ENCODE measurements at regions not wholly inside any gene's neighbourhood (a gene's known extent, or its start where the extent isn't known, plus 50 kb on each side); places are given as distances from the start of the nearest gene placed in this dataset.

GRCh38 chr17:79216826-79217225 lies 142.2 kb downstream of the ENGASE start (continued):
- TF ChIP-seq RELA (CRISPR knock-in tag; IDR thresholded peaks at IDR 0.05; ENCODE audit: borderline replicate concordance) (no peak), NR1H2 (CRISPR knock-in tag; IDR thresholded peaks at IDR 0.05) (no peak), NFATC4 (CRISPR knock-in tag; IDR thresholded peaks at IDR 0.05) (no peak), PRDM15 (CRISPR knock-in tag; IDR thresholded peaks at IDR 0.05) (no peak)

- POLR2A ChIA-PET = no interaction called here
- H3K4me1 Mint-ChIP-seq = peaks cover 63% of the 10 kb centered on the region
- DNase-seq (ENCODE audit: low spot score) (no peak), ATAC-seq (no peak)
- no peaks in the 10 kb centered on the region for H3K36me3 Mint-ChIP-seq
- TF ChIP-seq TEAD4 (CRISPR knock-in tag; IDR thresholded peaks at IDR 0.05) (no peak), TP53 (CRISPR knock-in tag; IDR thresholded peaks at IDR 0.05) (no peak), GABPB1 (CRISPR knock-in tag; IDR thresholded peaks at IDR 0.05) (no peak), IRF1 (CRISPR knock-in tag; IDR thresholded peaks at IDR 0.05) (no peak), ZBTB43 (CRISPR knock-in tag; IDR thresholded peaks at IDR 0.05) (no peak), SP1 (CRISPR knock-in tag; conservative IDR thresholded peaks at IDR 0.05) (no peak), AFF4 (CRISPR knock-in tag; IDR thresholded peaks at IDR 0.05; ENCODE audit: borderline replicate concordance) (no peak), NR2C2 (CRISPR knock-in tag; IDR thresholded peaks at IDR 0.05) (no peak), GRHL2 (CRISPR knock-in tag; IDR thresholded peaks at IDR 0.05; ENCODE audit: insufficient replicate concordance, severe bottlenecking) (no peak), ARID4B (CRISPR knock-in tag; IDR thresholded peaks at IDR 0.05; ENCODE audit: borderline replicate concordance) (no peak), PRDM15 (CRISPR knock-in tag; IDR thresholded peaks at IDR 0.05) (no peak), MYBL2 (CRISPR knock-in tag; IDR thresholded peaks at IDR 0.05) (no peak), NFE2L1 (CRISPR knock-in tag; IDR thresholded peaks at IDR 0.05) (no peak), ETV6 (CRISPR knock-in tag; IDR thresholded peaks at IDR 0.05) (no peak), ZNF671 (CRISPR knock-in tag; IDR thresholded peaks at IDR 0.05) (no peak), SOX15 (CRISPR knock-in tag; IDR thresholded peaks at IDR 0.05) (no peak)
- H3K4me3 Mint-ChIP-seq = no peak overlapping the region
- no peak overlapping the region for H3K27ac Mint-ChIP-seq
- CTCF ChIA-PET = interaction anchor here (1.2 kb wide), 1 partner anchor 172 kb away, joined by 3 read pairs; no protein-coding TSS in a partner anchor
- H3K27me3 Mint-ChIP-seq (ENCODE audit: low read depth) = no peaks in the 10 kb centered on the region
- no peaks in the 10 kb centered on the region for H3K9me3 Mint-ChIP-seq
These were observed 141.8 kb downstream of the ENGASE start for GRCh38 chr17:79216391-79216790.

Measured in WTC11 (cell line).